Stimulated activated naive CD8-positive, alpha-beta T cell treated with anti-CD3 and anti-CD28 coated beads, Interleukin-15, Interleukin-2, amounts not matched to agents 100 ng/mL and 50 ng/mL, for 24 hours (primary cell): ENCODE measurements at regions not wholly inside any gene's neighbourhood (a gene's known extent, or its start where the extent isn't known, plus 50 kb on each side); places are given as distances from the start of the nearest gene placed in this dataset.

Experiments used
- H3K27ac Mint-ChIP-seq: one replicate; pipeline ENCODE4 v1.8.0; 2021; ENCODE audit warnings: mild to moderate bottlenecking, mixed read lengths
- H3K27me3 Mint-ChIP-seq: one replicate; pipeline ENCODE4 v1.8.0; 2021; ENCODE audit warnings: mixed read lengths
- H3K36me3 Mint-ChIP-seq: one replicate; pipeline ENCODE4 v1.8.0; 2021; ENCODE audit warnings: low read depth, mixed read lengths
- H3K4me1 Mint-ChIP-seq: one replicate; pipeline ENCODE4 v1.8.0; 2021; ENCODE audit warnings: low read depth, mixed read lengths
- H3K4me3 Mint-ChIP-seq: one replicate; pipeline ENCODE4 v1.8.0; 2021; ENCODE audit warnings: mild to moderate bottlenecking, mixed read lengths
- H3K9me3 Mint-ChIP-seq: one replicate; pipeline ENCODE4 v1.8.0; 2021; ENCODE audit warnings: mixed read lengths

DNA sequence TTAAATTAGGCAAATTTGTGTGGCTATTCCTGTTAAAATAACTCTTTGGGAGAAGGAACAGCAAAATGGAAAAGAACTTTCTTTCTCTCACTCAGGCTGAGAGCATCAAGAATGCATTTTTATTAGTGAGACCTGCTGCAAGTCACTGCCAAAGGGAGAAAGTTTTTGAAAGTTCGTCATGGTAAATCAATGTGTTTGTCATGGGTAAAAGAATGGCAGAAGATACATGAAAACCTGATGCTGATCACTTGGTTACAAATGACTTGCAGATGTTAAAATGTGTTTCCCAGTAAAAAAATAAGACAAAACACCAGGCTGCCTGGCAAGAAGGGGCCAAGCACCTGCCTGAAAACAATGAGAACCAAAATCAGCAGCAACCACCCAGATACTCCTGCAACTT, 484.7 kb upstream of the NRP1 start:
- Mint-ChIP-seq H3K4me1 (peaks cover 7% of the 10 kb centered on the region), H3K27me3 (no peaks in the 10 kb centered on the region), H3K27ac (no peak overlapping the region), H3K9me3 (no peaks in the 10 kb centered on the region), H3K4me3 (no peak overlapping the region), H3K36me3 (no peaks in the 10 kb centered on the region)

DNA sequence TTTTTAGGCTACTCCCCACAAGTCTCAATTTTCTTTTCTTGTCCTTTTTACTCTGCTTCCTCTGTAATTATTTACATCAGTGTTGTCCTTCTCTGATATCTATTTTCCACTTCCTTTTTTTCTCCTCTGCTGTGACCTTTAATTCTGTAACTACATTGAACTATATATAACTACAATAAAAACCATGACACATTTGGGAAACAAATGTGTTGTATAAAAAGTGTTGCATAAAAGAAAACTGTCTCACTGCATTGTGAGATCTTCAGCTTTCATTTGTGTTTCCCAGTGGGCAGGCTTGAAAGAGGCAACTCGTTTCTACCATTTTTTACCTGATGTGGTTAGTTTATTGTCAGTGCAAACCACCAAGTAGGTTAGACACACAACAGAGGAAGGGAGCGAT, 483.9 kb upstream of the NRP1 start:
- no peaks in the 10 kb centered on the region for H3K27me3 Mint-ChIP-seq
- H3K4me3 Mint-ChIP-seq = no peak overlapping the region
- no peaks in the 10 kb centered on the region for H3K36me3 Mint-ChIP-seq
- H3K4me1 Mint-ChIP-seq = peaks cover 7% of the 10 kb centered on the region
- H3K27ac Mint-ChIP-seq = no peak overlapping the region
- no peaks in the 10 kb centered on the region for H3K9me3 Mint-ChIP-seq

DNA sequence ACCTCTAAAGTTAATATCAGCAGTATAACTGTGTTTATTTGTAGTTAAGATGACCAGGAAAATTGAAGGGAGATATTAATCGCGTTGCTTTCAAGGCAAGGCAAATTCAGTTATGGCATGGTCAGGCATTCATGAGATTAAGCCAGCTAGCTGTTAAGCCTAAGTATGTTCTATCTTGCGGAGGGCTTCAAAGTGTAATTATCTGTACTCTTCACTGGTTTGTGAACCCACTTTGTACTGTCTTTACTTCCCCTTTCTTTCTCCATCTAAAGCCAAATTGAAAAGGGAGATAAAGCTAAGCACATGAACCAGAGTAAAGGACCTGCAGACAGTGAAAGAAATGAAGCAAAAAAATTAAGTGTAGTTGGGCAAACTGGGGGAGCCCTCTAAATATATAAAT, 483.1 kb upstream of the NRP1 start:
- peaks cover 7% of the 10 kb centered on the region for H3K4me1 Mint-ChIP-seq
- no peak overlapping the region for H3K27ac Mint-ChIP-seq
- no peaks in the 10 kb centered on the region for H3K27me3 Mint-ChIP-seq
- H3K9me3 Mint-ChIP-seq = no peaks in the 10 kb centered on the region
- no peak overlapping the region for H3K4me3 Mint-ChIP-seq
- H3K36me3 Mint-ChIP-seq = no peaks in the 10 kb centered on the region

DNA sequence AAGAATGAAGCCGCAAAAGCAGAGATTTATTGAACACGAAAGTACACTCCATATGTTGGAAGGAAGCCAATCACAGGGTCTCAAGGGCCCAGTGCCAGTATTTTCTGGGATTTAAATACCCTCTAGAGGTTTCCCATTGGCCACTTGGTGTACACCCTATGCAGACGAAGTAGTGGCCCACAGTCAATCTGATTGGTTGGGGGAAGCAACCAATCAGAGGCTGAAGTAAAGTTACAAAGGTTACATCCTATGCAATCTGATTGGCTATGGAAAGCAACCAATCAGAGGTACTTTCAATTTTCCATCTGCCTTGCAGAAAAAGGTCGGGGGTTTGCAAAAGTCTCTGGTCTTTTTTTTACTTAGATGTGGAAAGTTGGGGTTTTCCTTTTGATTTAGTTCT, 481.3 kb upstream of the NRP1 start:
- Mint-ChIP-seq H3K27ac (no peak overlapping the region), H3K4me1 (peaks cover 7% of the 10 kb centered on the region), H3K27me3 (no peaks in the 10 kb centered on the region), H3K36me3 (no peaks in the 10 kb centered on the region), H3K4me3 (no peak overlapping the region), H3K9me3 (no peaks in the 10 kb centered on the region)

DNA sequence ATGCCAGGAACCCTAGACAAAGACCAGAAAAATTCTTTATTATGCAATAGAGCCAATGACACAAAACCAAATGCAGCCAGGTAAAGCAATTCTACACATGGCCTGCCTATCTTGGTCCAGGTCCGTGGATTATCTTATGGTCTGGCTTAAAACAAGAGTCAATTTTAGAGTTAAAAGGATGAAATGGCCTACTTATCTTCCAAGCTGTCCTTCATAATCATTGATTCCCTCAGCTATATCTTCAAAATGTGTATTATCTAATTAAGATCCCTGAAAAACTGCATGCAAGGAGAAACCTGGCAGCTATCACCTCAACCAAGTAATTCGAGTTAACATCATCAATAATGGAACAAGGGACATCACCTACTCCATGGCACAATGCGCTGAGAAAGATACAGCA, 479.4 kb upstream of the NRP1 start:
- no peaks in the 10 kb centered on the region for H3K36me3 Mint-ChIP-seq
- H3K27ac Mint-ChIP-seq = no peak overlapping the region
- H3K27me3 Mint-ChIP-seq = no peaks in the 10 kb centered on the region
- peaks cover 7% of the 10 kb centered on the region for H3K4me1 Mint-ChIP-seq
- H3K4me3 Mint-ChIP-seq = no peak overlapping the region
- no peaks in the 10 kb centered on the region for H3K9me3 Mint-ChIP-seq

DNA sequence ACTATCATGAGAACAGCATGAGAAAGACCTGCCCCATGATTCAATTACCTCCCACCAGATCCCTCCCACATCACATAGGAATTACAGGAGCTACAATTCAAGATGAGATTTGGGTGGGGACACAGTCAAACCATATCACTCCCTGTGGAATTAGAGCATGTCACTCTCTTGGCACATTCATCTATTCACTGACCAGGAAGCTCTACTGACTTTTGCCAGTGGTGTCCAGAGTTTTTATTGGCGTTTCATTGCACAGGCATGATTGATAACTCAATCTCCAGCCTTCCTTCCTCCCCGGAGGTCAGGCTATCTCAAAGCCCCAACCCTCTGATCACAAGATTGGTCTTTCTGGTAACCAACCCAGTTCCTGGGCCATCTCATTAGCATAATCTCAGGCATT, 478.9 kb upstream of the NRP1 start:
- Mint-ChIP-seq H3K9me3 (no peaks in the 10 kb centered on the region), H3K4me3 (no peak overlapping the region), H3K27ac (no peak overlapping the region), H3K36me3 (no peaks in the 10 kb centered on the region), H3K4me1 (peaks cover 4% of the 10 kb centered on the region), H3K27me3 (no peaks in the 10 kb centered on the region)

DNA sequence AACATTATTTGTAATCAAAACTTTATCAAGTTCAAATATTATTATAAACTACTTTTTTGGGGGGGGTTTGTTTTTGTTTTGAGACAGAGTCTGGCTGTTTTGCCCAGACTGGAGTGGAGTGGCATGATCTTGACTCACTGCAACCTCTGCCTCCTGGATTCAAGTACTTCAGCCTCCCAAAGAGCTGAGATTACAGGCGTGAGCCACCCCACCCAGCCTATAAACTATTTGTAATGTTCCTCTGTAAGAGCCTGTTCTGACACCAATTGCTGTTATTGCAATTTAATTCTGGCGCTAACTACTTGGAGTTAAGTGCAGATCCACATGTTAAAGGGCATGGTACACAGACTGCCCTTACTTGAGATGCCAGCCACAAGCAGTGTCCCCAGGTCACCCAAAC, 478.1 kb upstream of the NRP1 start:
- H3K27me3 Mint-ChIP-seq = no peaks in the 10 kb centered on the region
- H3K9me3 Mint-ChIP-seq = no peaks in the 10 kb centered on the region
- no peaks in the 10 kb centered on the region for H3K36me3 Mint-ChIP-seq
- H3K4me3 Mint-ChIP-seq = no peak overlapping the region
- no peak overlapping the region for H3K27ac Mint-ChIP-seq
- no peaks in the 10 kb centered on the region for H3K4me1 Mint-ChIP-seq

DNA sequence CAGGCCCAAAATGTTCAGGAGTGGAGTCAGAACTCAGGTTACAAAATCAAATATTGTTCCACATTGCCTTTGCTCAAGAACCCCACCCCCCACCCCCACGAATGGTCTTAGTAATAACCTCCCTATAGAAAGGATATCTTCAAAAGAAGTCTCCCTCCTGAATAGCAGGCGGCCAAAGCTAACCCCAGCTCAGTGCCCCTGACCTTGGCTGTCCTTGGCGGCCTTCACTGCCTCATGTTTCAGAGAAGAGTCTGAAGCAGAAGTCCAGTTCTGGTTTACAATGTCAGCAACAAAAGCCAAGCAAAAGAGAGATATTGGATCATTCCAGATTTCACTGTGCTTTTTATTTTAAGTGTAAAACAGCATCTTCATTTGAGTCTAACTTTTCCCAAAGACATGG, 476.5 kb upstream of the NRP1 start:
- Mint-ChIP-seq H3K9me3 (no peaks in the 10 kb centered on the region), H3K4me3 (no peak overlapping the region), H3K27me3 (no peaks in the 10 kb centered on the region), H3K27ac (no peak overlapping the region), H3K36me3 (no peaks in the 10 kb centered on the region), H3K4me1 (no peaks in the 10 kb centered on the region)

DNA sequence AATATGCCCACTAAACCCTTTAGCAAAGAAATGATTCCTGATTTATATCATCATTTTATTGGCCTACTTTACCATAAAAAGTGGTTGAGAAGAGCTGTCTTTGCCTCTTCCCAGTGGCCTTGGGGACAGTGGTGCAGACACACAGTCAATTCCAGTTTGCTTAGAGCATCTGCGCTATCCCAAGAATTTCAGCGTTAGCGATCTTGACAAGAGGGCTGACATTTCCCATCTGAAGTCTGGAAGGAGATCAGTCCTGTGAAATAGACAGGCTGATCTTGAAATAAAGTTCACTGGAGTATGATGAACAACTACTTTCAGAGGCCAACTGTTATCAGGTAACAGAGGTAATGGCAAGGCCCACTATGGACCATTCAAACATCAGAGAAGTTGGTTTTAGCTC, 475.3 kb upstream of the NRP1 start:
- H3K9me3 Mint-ChIP-seq = no peaks in the 10 kb centered on the region
- H3K27me3 Mint-ChIP-seq = no peaks in the 10 kb centered on the region
- H3K4me1 Mint-ChIP-seq = no peaks in the 10 kb centered on the region
- no peak overlapping the region for H3K27ac Mint-ChIP-seq
- no peaks in the 10 kb centered on the region for H3K36me3 Mint-ChIP-seq
- no peak overlapping the region for H3K4me3 Mint-ChIP-seq

DNA sequence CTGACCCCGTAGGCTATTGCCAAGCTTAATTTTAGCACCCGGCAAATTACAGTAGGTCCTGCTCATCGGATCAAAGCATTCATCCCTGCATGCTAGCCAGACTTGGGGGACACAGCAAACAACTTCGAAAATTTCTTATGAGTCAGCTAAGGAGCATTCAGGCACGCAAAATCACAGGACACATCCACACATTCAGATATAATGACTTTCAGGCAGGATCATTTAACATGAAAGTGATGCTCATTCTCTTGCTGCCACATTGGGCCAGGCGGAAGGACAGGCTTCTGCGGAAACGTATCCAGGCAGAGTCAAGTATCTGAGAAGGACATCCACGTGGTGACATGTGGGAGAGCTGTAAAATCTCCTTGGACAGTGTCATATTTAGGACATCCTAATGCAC, 474.0 kb upstream of the NRP1 start:
- Mint-ChIP-seq H3K4me3 (no peak overlapping the region), H3K36me3 (no peaks in the 10 kb centered on the region), H3K27me3 (no peaks in the 10 kb centered on the region)

DNA sequence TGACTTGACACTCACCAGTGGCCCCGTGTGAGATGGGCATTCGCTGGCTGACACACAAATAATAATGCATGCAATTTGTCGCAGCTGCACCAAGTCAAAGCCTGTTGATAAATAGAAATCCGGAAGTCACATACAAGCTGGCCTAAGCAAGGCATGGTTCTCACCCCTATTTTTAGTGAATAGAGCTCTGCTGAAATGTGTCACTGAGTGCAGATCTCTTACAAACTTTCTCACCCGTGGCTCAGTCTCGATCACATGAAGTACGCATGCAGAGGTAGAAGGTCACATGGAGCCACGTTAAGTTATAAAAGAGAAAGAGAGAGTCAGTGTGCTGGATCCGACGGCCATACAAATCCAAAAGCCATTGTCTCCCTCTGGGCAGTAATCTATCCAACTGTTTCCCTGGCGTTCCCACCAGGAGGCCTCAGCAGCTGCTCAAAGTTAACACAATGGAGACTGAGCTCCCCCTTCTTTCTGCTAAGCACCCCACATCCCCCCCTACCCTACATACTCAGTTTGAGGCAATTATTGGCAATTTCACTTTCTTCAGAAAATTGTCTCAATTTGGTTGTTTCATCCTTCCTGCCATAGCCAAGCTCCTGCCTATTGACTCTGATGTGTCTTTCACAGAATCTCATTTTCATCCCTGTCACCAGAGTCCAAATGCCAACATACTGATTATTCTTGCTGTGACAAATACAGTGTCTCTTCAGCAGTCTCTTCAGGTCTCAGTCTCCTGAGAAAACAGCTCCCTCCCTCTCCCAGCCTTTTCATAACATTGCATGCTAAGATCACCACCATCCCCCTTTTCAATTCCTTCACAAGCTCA, 473.3 kb upstream of the NRP1 start:
- Mint-ChIP-seq H3K4me1 (no peaks in the 10 kb centered on the region), H3K27me3 (no peaks in the 10 kb centered on the region), H3K27ac (no peak overlapping the region), H3K4me3 (no peak overlapping the region), H3K36me3 (no peaks in the 10 kb centered on the region), H3K9me3 (no peaks in the 10 kb centered on the region)

More for the DNA sequence above, 474.0 kb upstream of the NRP1 start:
- Mint-ChIP-seq H3K27ac (no peak overlapping the region), H3K4me1 (no peaks in the 10 kb centered on the region), H3K9me3 (no peaks in the 10 kb centered on the region)

DNA sequence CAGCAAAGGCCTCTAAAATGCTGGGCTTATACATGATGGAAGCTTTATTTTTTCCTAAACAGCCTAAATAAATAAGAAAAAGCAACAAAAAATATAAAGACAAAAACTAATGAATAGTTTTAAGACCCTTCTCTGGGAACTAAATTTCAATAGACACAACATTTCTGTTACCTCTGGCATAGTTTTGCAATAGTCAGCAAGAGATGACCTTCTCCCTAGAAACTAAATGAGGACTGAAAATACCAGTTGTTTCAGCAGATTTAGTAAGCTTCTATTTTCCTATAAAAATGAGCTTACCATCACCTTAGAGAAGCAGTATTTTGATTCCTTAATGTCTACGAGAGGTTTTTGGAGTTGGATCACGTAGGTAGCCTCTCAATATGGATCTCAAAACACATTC, 471.4 kb upstream of the NRP1 start:
- Mint-ChIP-seq H3K27ac (no peak overlapping the region), H3K9me3 (no peaks in the 10 kb centered on the region), H3K36me3 (no peaks in the 10 kb centered on the region), H3K4me3 (no peak overlapping the region), H3K27me3 (no peaks in the 10 kb centered on the region), H3K4me1 (no peaks in the 10 kb centered on the region)

DNA sequence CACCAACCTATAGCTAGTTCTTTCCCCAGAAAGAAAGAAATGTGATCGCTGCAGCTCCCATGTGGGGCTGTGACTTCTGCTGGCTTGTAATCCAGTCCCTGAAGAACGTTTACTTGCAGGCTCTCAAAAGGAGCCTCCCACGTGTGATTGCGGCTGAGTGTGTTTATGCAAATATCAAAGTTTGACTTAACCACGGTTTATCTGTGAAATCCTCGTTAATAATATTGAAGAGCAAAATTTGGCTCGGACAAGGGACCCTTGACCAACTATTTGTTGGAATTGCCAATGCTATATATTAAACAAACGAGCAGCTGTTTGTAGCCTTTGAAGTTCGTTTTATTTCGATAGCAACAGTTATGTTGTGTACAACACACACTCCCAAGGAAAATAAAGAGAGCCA, 470.1 kb upstream of the NRP1 start:
- Mint-ChIP-seq H3K27ac (no peak overlapping the region), H3K36me3 (no peaks in the 10 kb centered on the region), H3K27me3 (no peaks in the 10 kb centered on the region), H3K9me3 (no peaks in the 10 kb centered on the region), H3K4me1 (no peaks in the 10 kb centered on the region), H3K4me3 (no peak overlapping the region)

DNA sequence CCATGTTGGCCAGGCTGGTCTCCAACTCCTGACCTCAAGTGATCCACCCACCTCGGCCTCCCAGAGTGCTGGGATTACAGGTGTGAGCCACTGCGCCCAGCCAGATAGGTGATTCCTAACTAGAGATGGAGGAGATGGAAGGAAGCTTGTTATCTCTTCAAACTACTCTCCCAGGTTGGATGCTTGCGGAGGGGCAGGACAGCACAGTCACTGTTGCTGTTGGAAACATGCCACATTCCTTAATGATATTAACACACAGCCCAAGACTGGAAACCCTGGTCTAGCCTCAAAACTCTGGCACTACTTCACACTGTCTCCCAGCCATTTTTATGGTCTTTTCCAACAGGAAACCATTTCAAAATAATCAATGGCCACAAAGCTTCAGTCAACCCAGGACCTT, 468.8 kb upstream of the NRP1 start:
- Mint-ChIP-seq H3K9me3 (no peaks in the 10 kb centered on the region), H3K27ac (no peak overlapping the region), H3K36me3 (no peaks in the 10 kb centered on the region), H3K4me3 (no peak overlapping the region), H3K4me1 (no peaks in the 10 kb centered on the region), H3K27me3 (no peaks in the 10 kb centered on the region)

DNA sequence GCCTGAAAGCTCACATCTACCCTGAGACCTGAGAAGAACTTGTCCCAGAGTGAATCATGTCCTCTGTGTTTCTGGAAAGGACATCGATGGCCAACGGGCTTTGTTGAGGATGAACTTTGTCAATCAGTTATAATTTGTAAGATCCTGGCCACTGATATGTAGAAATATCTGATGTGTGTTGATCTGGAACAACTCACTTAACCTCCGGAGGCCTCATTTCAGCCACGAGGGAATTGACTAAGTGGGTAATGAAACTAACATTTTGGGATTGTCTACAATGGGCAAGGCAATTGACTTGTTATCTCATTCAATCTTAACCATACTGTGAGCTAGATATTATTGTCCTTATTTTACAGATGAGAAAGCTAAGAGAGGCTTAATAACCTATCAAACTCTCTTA, 468.1 kb upstream of the NRP1 start:
- no peak overlapping the region for H3K27ac Mint-ChIP-seq
- H3K27me3 Mint-ChIP-seq = no peaks in the 10 kb centered on the region
- H3K4me3 Mint-ChIP-seq = no peak overlapping the region
- no peaks in the 10 kb centered on the region for H3K9me3 Mint-ChIP-seq
- no peaks in the 10 kb centered on the region for H3K36me3 Mint-ChIP-seq
- no peaks in the 10 kb centered on the region for H3K4me1 Mint-ChIP-seq

DNA sequence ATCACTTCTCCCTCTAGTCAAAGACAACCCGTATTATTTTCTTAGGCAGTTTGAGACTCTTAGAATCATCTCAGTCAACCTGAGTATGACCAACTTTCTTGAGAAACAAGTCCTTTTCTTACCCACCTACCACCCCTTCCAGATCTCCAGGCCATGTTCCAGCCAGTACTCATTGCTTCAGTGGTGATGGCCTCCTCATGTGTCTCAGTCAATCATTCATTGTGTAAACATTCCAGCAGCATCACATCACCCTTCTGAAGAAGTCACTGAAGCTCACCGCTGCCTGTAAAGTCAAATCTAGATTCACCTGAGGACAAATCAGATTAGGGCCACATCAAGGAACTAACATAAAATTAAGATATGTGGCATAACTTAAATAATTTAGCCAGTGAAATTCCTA, 467.2 kb upstream of the NRP1 start:
- Mint-ChIP-seq H3K36me3 (no peaks in the 10 kb centered on the region), H3K4me1 (no peaks in the 10 kb centered on the region), H3K4me3 (no peak overlapping the region), H3K27ac (no peak overlapping the region), H3K27me3 (no peaks in the 10 kb centered on the region), H3K9me3 (no peaks in the 10 kb centered on the region)
